GM12878 (cell line): ENCODE measurements at regions not wholly inside any gene's neighbourhood (a gene's known extent, or its start where the extent isn't known, plus 50 kb on each side); places are given as distances from the start of the nearest gene placed in this dataset.

Experiments
- ATAC-seq: fragments of 200-7000 bp; cut with Tn5 transposase; 3 replicates; pipeline ENCODE4 v1.9.1; 2020; ENCODE audit warnings: mild to moderate bottlenecking, moderate library complexity
- BruUV-seq: library from RNA; stranded (reverse); fragments of 400-500 nt; replicated peaks from 2 replicates; lab custom pipeline; 2021; lab: Mats Ljungman, UMichigan
- CTCF ChIA-PET: fragments of 300-600 bp; sonication (Branson Sonifier 250); formaldehyde crosslinking; extraction: SDS; loops from one replicate; lab custom pipeline; 2021; ENCODE audit warnings: inconsistent platforms; lab: Yijun Ruan, JAX
- POLR2A ChIA-PET: fragments of 350-600 bp; formaldehyde crosslinking; extraction: SDS; loops from one replicate; lab custom pipeline; 2021; ENCODE audit warnings: inconsistent platforms; lab: Charles Lee
- RAD21 ChIA-PET: fragments of 300-600 bp; sonication (Branson Sonifier 250); formaldehyde crosslinking; loops from one replicate; lab custom pipeline; 2023; ENCODE audit warnings: antibody characterized with exemption; ENCODE audit not compliant: unreplicated experiment; lab: Charles Lee
- SMC1A ChIA-PET: fragments of 300-600 bp; sonication (Branson Sonifier 250); formaldehyde crosslinking; loops from one replicate; lab custom pipeline; 2023; ENCODE audit not compliant: unreplicated experiment, uncharacterized antibody; lab: Charles Lee
- DNase-seq: peaks from one replicate; pipeline ENCODE4 v3.0.0-alpha.2; 2011; ENCODE audit warnings: low read depth, low spot score
- FAIRE-seq: peaks from 3 replicates; lab custom pipeline; 2011; peaks lifted over from hg19 to GRCh38; lab: Jason Lieb, UNC
- H2AFZ ChIP-seq: 2 replicates; pipeline ENCODE4 v1.6.0; 2011; ENCODE audit warnings: low read depth, low read length, control low read depth; ENCODE audit not compliant: control insufficient read depth
- H3K27ac ChIP-seq: 2 replicates; pipeline ENCODE4 v1.5.1; 2011; ENCODE audit warnings: control low read depth; ENCODE audit not compliant: control insufficient read depth, insufficient read depth
- H3K27me3 ChIP-seq, 2 experiments: replicated peaks in 1 of 2; 2 replicates each; pipeline versions ENCODE4 v1.6.0 to v1.6.1; 2011; ENCODE audit warnings: low read length in 1 of 2; ENCODE audit not compliant: control insufficient read depth in 2 of 2, insufficient read depth in 2 of 2
- H3K36me3 ChIP-seq, 2 experiments: 2 replicates each; pipeline ENCODE4 v1.5.1; 2011; ENCODE audit warnings: low read length in 1 of 2; ENCODE audit not compliant: control insufficient read depth in 2 of 2, insufficient read depth in 2 of 2
- H3K4me1 ChIP-seq: 2 replicates; pipeline ENCODE4 v1.6.1; 2011; ENCODE audit warnings: mild to moderate bottlenecking, low read length, moderate library complexity, mixed read lengths; ENCODE audit not compliant: control insufficient read depth, insufficient read depth
- H3K4me2 ChIP-seq: 2 replicates; pipeline ENCODE4 v1.6.0; 2011; ENCODE audit warnings: control low read depth; ENCODE audit not compliant: control insufficient read depth, insufficient read depth
- H3K4me3 ChIP-seq: fragments of 200-600 bp; sonication (generic); 2 replicates; pipeline ENCODE4 v1.5.1; 2016
- H3K79me2 ChIP-seq: 2 replicates; pipeline ENCODE4 v1.6.0; 2011; ENCODE audit warnings: low read length; ENCODE audit not compliant: control insufficient read depth, insufficient read depth
- H3K9ac ChIP-seq: 2 replicates; pipeline ENCODE4 v1.8.0; 2011; ENCODE audit warnings: low read length, control low read depth, mixed read lengths; ENCODE audit not compliant: control insufficient read depth, insufficient read depth
- H3K9me3 ChIP-seq: replicated peaks from 3 replicates; pipeline ENCODE4 v1.5.1; 2011; ENCODE audit warnings: mild to moderate bottlenecking, low read length; ENCODE audit not compliant: control insufficient read depth, insufficient read depth
- H4K20me1 ChIP-seq: 2 replicates; pipeline ENCODE4 v1.6.0; 2011; ENCODE audit not compliant: control insufficient read depth, insufficient read depth
- ATF7 ChIP-seq: fragments of 450-650 bp; IDR thresholded peaks from 2 replicates; pipeline ENCODE4 v1.6.1; 2016; ENCODE audit warnings: low read depth, mild to moderate bottlenecking
- EZH2 ChIP-seq: IDR thresholded peaks from 2 replicates; pipeline ENCODE4 v1.6.1; 2012; ENCODE audit warnings: low read depth, mild to moderate bottlenecking, control low read depth, inconsistent platforms, low read length, borderline replicate concordance; ENCODE audit not compliant: control insufficient read depth
- FOS ChIP-seq: IDR thresholded peaks from 3 replicates; pipeline ENCODE4 v1.6.1; 2011; ENCODE audit warnings: borderline replicate concordance; ENCODE audit not compliant: insufficient read length; ENCODE audit errors: extremely low read depth
- FOXK2 ChIP-seq: fragments of 450-650 bp; IDR thresholded peaks from 2 replicates; pipeline ENCODE4 v1.6.1; 2017; ENCODE audit warnings: mild to moderate bottlenecking, moderate library complexity
- JUNB ChIP-seq: IDR thresholded peaks from 2 replicates; pipeline ENCODE4 v1.6.1; 2016; ENCODE audit warnings: antibody characterized with exemption, mild to moderate bottlenecking
- NBN ChIP-seq: fragments of 450-650 bp; IDR thresholded peaks from 2 replicates; pipeline ENCODE4 v1.6.1; 2016
- NFYB ChIP-seq: IDR thresholded peaks from 2 replicates; pipeline ENCODE4 v1.6.1; 2011; ENCODE audit warnings: low read depth, mild to moderate bottlenecking, low read length, improper control_type of control experiment, moderate library complexity; ENCODE audit not compliant: insufficient read depth
- NR2C1 ChIP-seq: fragments of 450-650 bp; IDR thresholded peaks from 2 replicates; pipeline ENCODE4 v1.6.1; 2017; ENCODE audit warnings: antibody characterized with exemption, mild to moderate bottlenecking, moderate library complexity
- PML ChIP-seq: IDR thresholded peaks from 2 replicates; pipeline ENCODE4 v1.6.1; 2012; ENCODE audit warnings: low read length, inconsistent platforms
- RAD21 ChIP-seq: IDR thresholded peaks from 2 replicates; pipeline ENCODE4 v1.6.1; 2011; ENCODE audit warnings: mild to moderate bottlenecking, low read depth, low read length, moderate library complexity; ENCODE audit not compliant: insufficient read depth
- REST ChIP-seq: IDR thresholded peaks from 2 replicates; pipeline ENCODE4 v1.6.1; 2012; ENCODE audit warnings: mild to moderate bottlenecking, low read depth, low read length
- SMAD5 ChIP-seq: IDR thresholded peaks from 2 replicates; pipeline ENCODE4 v1.6.1; 2016; ENCODE audit warnings: antibody characterized with exemption, low read depth
- SMC3 ChIP-seq: IDR thresholded peaks from 2 replicates; pipeline ENCODE4 v1.6.1; 2011; ENCODE audit warnings: low read length, improper control_type of control experiment, borderline replicate concordance
- STAT1 ChIP-seq: fragments of 450-650 bp; conservative IDR thresholded peaks from 2 replicates; pipeline ENCODE4 v1.6.1; 2014; ENCODE audit warnings: antibody characterized with exemption, mild to moderate bottlenecking
- SUPT20H ChIP-seq: IDR thresholded peaks from 2 replicates; pipeline ENCODE4 v1.6.1; 2011; ENCODE audit warnings: low read depth, mild to moderate bottlenecking, low read length, moderate library complexity, borderline replicate concordance; ENCODE audit not compliant: control insufficient read depth
- ZBED1 ChIP-seq: IDR thresholded peaks from 2 replicates; pipeline ENCODE4 v1.6.1; 2016; ENCODE audit warnings: borderline replicate concordance
- ZNF24 ChIP-seq: fragments of 450-650 bp; IDR thresholded peaks from 2 replicates; pipeline ENCODE4 v1.6.1; 2017; ENCODE audit warnings: antibody characterized with exemption, mild to moderate bottlenecking
- ZNF384 ChIP-seq: IDR thresholded peaks from 2 replicates; pipeline ENCODE4 v1.6.1; 2012; ENCODE audit warnings: low read depth, mild to moderate bottlenecking, low read length, improper control_type of control experiment, borderline replicate concordance
- WGBS: methylation state at CpG from one replicate; pipeline ENCODE4 v1.1.6; 2016; ENCODE audit warnings: low lambda C conversion rate; ENCODE audit not compliant: insufficient replicate concordance, insufficient coverage; ENCODE audit errors: missing lambda C conversion rate; 5-methylcytosine and 5-hydroxymethylcytosine counted together
- in situ Hi-C: fragments of 300-500 bp; cut with MboI; formaldehyde crosslinking; loops from 9 replicates; pipeline ENCODE4 v1.14.3; 2018; ENCODE audit warnings: mixed read lengths
- intact Hi-C: fragments of 100-400 bp; cut with micrococcal nuclease; formaldehyde crosslinking; loops from one replicate; pipeline ENCODE4 v1.14.2; 2022; ENCODE audit not compliant: unreplicated experiment
- TF ChIP-seq, protein P1 (sequence below): IDR thresholded peaks from 2 replicates; pipeline ENCODE4 v1.6.1; 2012; ENCODE audit warnings: low read depth, low read length, improper control_type of control experiment

DNA sequence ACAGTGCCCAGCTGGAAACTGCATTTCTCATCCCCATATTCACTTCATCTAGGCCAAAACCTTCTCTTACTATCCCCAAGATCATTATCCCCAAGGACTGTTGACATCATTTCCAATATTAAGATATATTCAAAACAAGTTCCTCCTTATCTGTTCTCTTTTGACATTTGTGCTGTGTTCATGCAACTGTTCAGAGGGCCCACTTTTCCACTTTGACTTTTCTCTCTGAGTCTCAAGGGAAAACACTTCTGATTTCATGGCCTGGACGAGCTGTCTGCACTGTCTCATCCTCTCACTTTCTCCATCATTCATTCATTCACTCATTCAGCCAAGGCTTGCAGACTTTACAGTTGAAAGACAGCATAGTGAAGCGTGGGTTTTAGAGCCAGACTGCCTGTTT, 173.7 kb upstream of the DAPK1 start (continued):
- TF ChIP-seq EZH2: no peak
- TF ChIP-seq RAD21: no peak

- ChIA-PET CTCF (interaction anchor here (0.7 to 3.9 kb wide), 29 partner anchors 8 to 1124 kb away, joined by 3 to 35 read pairs (median 4); no protein-coding TSS in a partner anchor), POLR2A (no interaction called here), SMC1A (interaction anchor here (0.5 to 3.9 kb wide), 11 partner anchors 11 to 908 kb away, joined by 3 to 34 read pairs (median 4); no protein-coding TSS in a partner anchor), RAD21 (interaction anchor here (0.7 to 1.4 kb wide), 5 partner anchors 219 to 910 kb away, joined by 3 to 10 read pairs (median 8); no protein-coding TSS in a partner anchor)
- no TSS peak for BruUV-seq
- H3K9me3 ChIP-seq: no peaks in the 10 kb centered on the region; the same call in 2 of the 3 replicates
- H4K20me1 ChIP-seq: no peaks in the 10 kb centered on the region
- H3K36me3 ChIP-seq: no peaks in the 10 kb centered on the region
- no peak overlapping the region for H3K9ac ChIP-seq
- DNase-seq (peak; percentile 5), ATAC-seq (peak; percentile 80), FAIRE-seq (no peak)
- H3K79me2 ChIP-seq: no peaks in the 10 kb centered on the region
- in situ Hi-C loops (loop anchor here (5.0 to 10.0 kb wide), 3 partner anchors 710 to 897 kb away; no protein-coding TSS in a partner anchor), intact Hi-C loops (loop anchor here (1.0 to 10.0 kb wide), 6 partner anchors 218 to 910 kb away; partner anchors contain the start of gene GAS1)
- H3K4me3 ChIP-seq: no peak overlapping the region
- H3K4me1 ChIP-seq: no peaks in the 10 kb centered on the region
- 0% methylated on average over 5 of the region's 5 CpGs for WGBS
- no peak overlapping the region for H3K27ac ChIP-seq
- no peak overlapping the region for H3K4me2 ChIP-seq
- no peak overlapping the region for H2AFZ ChIP-seq
- H3K27me3 ChIP-seq: no peaks in the 10 kb centered on the region
- TF ChIP-seq, protein P1, sequence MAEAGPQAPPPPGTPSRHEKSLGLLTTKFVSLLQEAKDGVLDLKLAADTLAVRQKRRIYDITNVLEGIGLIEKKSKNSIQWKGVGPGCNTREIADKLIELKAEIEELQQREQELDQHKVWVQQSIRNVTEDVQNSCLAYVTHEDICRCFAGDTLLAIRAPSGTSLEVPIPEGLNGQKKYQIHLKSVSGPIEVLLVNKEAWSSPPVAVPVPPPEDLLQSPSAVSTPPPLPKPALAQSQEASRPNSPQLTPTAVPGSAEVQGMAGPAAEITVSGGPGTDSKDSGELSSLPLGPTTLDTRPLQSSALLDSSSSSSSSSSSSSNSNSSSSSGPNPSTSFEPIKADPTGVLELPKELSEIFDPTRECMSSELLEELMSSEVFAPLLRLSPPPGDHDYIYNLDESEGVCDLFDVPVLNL: no peak
- TF ChIP-seq SMC3 (peak; percentile 94), JUNB (no peak), STAT1 (no peak), FOS (no peak), ATF7 (no peak), ZNF384 (no peak), REST (no peak), FOXK2 (no peak), SMAD5 (no peak), SUPT20H (no peak), RAD21 (peak; percentile 95), PML (no peak), ZBED1 (no peak), NR2C1 (no peak), ZNF24 (no peak), NFYB (no peak), NBN (no peak)
These were observed 173.0 kb upstream of the DAPK1 start for GRCh38 chr9:87324613-87325194.
